Stimulated activated CD4-positive, alpha-beta T cell treated with anti-CD3 and anti-CD28 coated beads, TNF-alpha, amount 100 ng/mL, for 24 hours (primary cell): ENCODE measurements at regions not wholly inside any gene's neighbourhood (a gene's known extent, or its start where the extent isn't known, plus 50 kb on each side); places are given as distances from the start of the nearest gene placed in this dataset.
A peak's percentile ranks its signal among the peaks of the same experiment; 100 is the strongest.
"Not testable (repeated sequence)": the region's sequence is repeated elsewhere in the genome, so short reads cannot be mapped to it uniquely, and the experiment has no call there.

ENCODE experiments used
- DNase-seq, 3 experiments: peaks; one replicate each; pipeline ENCODE4 v3.0.0-alpha.2; 2020; ENCODE audit warnings: low read depth in 3 of 3

DNA sequence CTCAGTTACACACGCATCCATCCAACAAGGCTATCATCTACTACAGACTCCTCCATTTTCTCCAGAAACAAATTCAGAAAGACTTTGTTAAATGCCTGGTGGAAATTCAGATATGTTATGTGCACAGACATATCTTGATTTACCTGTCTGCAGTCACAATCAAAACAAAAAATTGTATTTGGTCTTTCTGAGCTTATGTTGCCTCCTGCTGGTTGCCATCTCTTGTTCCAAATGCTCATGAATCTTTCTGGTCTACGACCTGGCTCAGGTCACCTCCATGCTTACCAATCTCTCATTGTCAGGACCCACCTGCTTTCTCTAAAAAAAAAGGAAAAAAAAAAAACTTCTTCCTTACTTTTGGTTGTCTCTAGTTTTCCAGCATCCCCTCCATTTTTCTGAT, 169.2 kb upstream of the PLXNC1 start:
- no peak for DNase-seq

- no peak for DNase-seq
Measured at GRCh38 chr12:93980711-93981110, 167.7 kb upstream of the PLXNC1 start.

- no peak for DNase-seq
Measured at GRCh38 chr12:93981411-93981810, 167.0 kb upstream of the PLXNC1 start.

- peak in 2 of 3 experiments; percentile 9 to 11 for DNase-seq
Measured at GRCh38 chr12:93982771-93983315, 165.5 kb upstream of the PLXNC1 start.

DNA sequence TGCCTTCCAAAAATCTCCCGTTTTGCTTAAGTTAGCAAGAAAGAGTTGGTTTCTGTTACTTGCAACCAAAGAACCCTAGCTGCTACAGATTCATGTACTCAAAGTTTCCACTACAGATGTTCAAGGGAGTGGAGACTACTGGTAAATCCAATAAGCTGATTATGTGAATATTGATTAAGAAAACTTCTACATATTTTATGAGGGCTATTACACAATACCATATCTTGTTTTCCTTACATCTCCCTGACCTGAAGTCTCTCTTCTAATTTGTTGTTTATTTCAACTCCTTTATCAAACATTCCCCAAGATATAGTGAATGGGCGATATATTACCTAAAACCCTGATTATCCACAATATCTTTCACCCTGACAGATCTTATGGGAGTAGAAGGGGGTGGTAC, 164.4 kb upstream of the PLXNC1 start:
- no peak for DNase-seq

DNA sequence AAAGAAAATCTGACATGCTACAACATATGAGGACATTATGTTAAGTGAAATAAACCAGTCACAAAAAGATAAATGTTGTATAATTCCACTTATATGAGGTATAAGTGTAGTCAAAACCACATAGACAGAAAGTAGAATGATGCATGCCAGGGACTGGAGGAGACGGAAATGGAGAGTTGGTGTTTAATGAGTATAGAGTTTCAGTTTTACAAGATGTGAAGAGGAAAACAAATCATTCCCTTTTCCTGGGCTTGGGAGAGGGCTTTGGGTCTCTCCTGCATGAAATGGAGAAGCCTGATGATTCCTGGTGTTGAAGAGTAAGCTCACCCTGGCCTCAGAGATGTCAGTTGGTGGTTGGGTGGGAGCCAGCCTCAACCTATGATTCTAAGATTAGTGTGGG, 158.4 kb upstream of the PLXNC1 start:
- DNase-seq, result no peak

DNA sequence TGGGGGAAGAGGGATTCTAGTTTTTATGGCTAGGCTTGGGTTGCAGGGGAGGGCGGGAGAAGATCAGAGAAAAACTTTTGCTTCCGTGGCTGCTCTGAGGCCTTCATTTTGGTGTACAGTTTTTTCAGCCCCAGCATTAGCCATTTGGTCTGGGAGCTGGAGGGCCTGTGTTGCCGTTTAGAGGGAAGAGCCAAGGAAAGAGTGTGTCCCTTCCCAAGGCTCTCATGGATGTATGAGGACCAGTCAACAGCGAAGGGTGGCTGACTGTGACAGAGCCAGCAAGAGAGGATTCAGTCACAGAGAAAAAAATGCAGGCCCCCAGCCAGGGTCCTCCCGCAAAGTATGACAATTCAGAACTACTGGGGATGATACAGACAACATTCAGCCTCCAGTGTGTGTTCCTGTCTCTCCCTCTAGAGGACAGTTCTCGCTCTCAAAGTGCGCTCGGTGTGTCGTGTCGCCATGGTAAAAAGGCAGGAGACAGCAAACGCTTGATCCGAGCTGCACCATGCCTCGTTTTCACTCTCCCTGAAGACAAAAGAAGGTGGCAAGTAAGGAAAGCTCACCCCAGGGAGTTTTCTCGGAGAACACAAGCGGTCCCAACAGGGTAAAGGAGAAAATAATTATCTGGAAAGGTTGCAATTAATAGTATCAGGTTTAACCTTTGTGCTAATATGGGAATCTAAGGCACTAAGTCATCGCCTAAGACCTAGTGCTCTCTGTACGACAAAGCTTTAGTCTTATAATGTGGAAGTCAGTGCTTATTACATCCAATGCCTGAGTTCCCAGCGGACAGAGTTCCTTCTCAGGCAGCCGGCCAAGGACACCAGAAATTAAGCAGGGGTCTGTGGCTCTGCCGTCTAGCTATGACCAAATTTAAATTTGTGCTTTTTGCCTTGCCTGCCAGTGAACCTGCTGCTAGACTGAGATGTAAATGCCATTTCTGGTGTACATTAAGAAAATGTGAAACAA, 157.3 kb upstream of the PLXNC1 start:
- no peak for DNase-seq

DNA sequence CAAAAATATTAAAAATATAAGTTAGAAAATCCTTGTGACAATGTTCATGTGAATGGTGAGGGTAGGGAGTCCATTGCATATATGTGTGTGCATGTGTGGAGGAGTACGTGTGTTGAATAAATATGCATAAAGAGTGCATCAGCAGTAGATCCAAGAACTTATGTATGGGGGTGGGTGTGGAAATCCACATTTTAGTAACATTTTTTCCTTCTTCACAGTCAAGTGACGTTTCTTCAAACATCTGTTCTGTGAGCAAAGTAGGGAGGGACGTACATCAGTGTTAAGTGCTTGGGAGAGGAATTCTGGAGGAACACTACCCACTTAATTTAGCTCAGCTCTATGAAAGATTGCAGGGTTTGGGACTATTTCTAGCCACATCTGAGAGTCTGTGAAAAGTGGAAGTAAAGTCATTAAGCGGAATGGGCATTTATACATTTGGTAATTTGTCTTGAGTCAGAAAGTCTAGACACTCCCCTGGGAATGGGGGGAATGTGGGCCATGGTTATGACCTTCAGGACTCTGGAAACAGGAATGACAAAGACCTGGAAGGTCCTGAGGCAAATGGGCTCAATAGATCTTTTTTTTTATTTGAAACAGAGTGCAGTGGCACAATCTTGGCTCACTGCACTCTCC, 156.4 kb upstream of the PLXNC1 start:
- no peak for DNase-seq

DNA sequence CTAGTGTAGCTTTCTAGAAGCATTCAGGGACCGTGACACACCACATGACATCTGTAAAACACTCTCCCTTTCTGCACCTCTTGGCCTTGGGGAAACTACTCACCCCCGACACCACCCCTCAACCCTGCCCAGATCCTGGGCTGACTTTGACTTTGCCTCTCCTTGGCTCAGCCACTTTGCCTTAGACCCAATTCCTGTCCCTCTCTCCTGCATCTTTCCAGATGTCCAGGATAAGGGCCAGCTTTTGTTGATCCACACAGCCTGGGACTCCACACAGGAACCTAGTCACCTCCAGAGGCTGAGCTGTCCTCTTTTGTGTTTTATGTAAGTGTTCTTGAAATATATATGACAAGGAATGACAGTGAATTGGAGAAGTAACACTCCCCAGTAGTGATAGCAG, 153.7 kb upstream of the PLXNC1 start:
- no peak for DNase-seq

DNA sequence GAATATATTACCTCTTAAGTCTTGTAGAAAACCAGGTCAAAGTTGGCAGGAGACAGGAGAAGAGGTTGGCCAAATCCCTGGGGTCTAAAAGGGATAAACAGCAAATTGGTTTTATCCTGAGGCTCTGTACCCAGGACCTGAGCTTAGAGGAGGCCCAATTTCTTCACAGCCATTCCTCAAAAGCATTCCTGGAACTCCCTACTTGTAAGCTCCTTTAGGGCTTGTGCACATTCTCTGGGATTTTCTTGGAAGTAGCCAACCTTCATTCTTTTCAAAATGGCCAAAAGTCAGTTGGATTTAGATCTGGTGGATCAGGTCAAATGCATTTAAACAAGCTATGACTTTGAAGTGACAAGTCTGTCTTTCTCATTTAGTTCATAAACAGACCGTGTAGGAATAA, 152.1 kb upstream of the PLXNC1 start:
- no peak for DNase-seq

- no peak for DNase-seq
Measured at GRCh38 chr12:94001691-94002090, 146.7 kb upstream of the PLXNC1 start.

DNA sequence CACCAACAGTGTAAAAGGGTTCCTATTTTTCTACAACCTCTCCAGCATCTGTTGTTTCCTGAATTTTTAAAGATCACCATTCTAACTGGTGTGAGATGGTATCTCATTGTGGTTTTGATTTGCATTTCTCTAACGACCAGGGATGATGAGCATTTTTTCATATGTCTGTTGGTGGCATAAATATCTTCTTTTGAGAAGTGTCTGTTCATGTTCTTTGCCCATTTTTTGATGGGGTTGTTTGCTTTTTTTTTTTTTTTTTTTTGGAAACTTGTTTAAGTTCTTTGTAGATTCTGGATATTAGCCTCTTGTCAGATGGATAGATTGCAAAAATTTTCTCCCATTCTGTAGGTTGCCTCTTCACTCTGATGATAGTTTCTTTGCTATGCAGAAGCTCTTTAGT, 145.5 kb upstream of the PLXNC1 start:
- not testable (repeated sequence) for DNase-seq

DNA sequence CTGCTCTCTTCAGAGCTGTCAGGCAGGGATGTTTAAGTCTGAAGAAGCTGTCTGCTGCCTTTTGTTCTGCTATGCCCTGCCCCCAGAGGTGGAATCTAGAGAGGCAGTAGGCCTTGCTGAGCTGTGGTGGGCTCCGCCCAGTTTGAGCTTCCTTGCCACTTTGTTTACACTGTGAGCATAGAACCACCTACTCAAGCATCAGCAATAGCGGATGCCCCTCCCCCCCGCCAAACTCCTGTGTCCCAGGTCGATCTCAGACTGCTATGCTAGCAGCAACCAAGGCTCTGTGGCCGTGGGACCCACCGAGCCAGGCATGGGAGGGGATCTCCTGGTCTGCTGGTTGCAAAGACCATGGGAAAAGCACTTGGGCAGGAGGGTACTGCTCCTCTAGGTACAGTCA, 140.5 kb upstream of the PLXNC1 start:
- peak in 1 of 3 experiments; percentile 28 for DNase-seq

GRCh38 chr12:94010307-94010706, 138.1 kb upstream of the PLXNC1 start:
- DNase-seq, result no peak

- no peak for DNase-seq
Measured at GRCh38 chr12:94012071-94012470, 136.3 kb upstream of the PLXNC1 start.

- no peak for DNase-seq
Measured at GRCh38 chr12:94012590-94012989, 135.8 kb upstream of the PLXNC1 start.

DNA sequence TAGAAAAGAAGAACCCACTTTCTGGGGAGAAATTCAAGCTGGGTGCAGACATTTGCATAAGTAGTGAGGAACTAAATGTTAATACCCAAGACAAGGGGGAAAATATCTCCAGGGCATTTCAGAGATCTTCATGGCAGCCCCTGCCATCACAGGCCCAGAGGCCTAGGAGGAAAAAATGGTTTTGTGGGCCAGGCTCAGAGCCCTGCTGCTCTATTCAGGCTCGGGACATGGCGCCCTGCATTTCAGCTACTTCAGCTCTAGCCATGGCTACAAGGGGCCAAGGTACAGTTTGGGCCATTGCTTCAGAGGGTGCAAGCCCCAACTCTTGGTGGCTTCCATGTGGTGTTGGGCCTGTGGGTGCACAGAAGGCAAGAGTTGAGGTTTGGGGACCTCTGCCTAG, 131.1 kb upstream of the PLXNC1 start:
- not testable (repeated sequence) for DNase-seq

DNA sequence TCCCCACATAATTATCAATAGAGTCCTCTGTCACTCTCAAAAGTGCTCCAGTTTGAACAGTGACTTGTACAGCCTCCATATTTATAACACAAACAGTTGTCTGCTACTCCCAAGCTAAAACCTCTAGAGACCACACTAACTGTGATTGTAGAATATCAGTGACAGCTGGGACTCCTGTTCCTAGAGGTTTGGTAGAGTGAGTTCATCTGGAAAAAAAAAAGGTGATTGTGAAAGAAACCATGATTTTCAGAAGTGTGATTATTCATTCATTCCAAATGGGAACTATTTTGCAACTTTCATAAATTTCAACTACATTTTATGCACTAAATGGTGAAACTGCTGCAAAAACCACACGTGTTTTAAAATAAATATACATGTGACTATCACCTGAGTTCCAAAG, 128.0 kb upstream of the PLXNC1 start:
- DNase-seq, result no peak

DNA sequence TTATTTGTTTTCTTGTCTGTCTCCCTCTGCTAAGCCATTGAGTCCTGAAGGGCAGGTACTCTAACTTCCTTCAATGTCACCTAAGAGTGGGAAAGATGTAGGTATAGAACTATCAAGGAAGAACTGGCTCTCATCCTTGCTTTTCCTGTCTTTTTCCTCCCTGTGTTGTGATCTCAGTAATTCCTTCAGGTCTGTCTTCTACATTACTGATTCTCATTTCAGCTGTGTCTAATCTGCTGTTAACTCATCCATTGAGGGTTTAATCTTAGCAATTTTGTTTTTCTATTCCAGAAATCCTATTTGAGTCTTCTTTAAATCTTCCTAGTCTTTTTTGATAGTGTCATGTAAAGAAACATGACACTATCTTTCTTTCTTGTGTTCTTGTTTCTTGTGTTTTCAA, 124.5 kb upstream of the PLXNC1 start:
- DNase-seq, result no peak

GRCh38 chr12:94025068-94025467, 123.3 kb upstream of the PLXNC1 start:
- DNase-seq, result no peak

DNA sequence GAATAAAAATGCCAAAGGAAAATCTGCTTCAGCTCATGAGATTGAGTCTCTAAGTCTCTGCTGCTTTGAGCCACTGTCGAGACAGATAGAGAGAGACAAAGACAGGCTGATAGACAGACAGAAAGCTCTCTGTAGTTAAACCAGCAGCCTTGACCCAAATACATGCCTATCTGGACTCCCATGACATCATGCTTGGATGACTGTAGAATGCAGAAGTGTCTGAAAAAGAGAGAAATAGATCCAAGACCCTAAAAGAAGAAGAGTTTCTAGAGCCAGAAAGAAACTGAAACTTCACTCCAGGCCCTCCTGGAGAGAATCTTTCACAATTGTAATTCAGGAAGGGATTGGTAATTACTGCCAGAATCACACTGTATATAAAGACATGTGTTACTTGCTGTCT, 122.6 kb upstream of the PLXNC1 start:
- DNase-seq, result no peak

DNA sequence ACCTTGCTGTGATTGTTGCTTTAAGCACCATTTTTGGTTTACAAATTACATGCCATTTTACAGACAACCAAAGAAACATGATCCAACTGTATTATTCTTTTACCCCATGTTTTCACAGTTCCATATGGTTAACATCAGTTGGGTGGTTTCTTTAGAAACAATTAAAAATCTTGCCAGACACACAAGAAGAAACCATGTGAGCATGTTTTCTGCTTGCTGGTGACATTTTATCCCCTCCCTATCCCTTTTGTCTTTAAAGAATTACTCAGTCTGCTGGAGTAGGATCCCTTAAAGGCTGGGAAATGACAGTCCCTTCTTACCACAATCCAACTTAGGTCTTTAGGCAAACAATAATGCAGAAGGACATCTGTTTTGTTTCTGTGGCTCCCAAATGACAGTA, 121.8 kb upstream of the PLXNC1 start:
- no peak for DNase-seq

GRCh38 chr12:94027561-94027960, 120.8 kb upstream of the PLXNC1 start:
- no peak for DNase-seq
